SK-N-SH (cell line): ENCODE measurements at regions not wholly inside any gene's neighbourhood (a gene's known extent, or its start where the extent isn't known, plus 50 kb on each side); places are given as distances from the start of the nearest gene placed in this dataset.

Experiments
- CHD2 ChIP-seq: fragments of 150-350 bp; IDR thresholded peaks from 2 replicates; pipeline ENCODE4 v1.6.1; 2018; ENCODE audit warnings: low read length; ENCODE audit not compliant: partially characterized antibody
- EP300 ChIP-seq, 2 experiments: IDR thresholded peaks; 2 replicates each; pipeline versions ENCODE4 v1.4.0 to v1.6.1; 2012; ENCODE audit warnings: borderline replicate concordance in 1 of 2, low read depth in 1 of 2, low read length in 1 of 2
- EZH2phosphoT487 ChIP-seq: fragments of 200-600 bp; sonication (generic); IDR thresholded peaks from 2 replicates; pipeline ENCODE4 v1.6.1; 2017; ENCODE audit warnings: low read depth, mixed run types, mild to moderate bottlenecking, antibody characterized with exemption, moderate library complexity, borderline replicate concordance
- FOXM1 ChIP-seq: IDR thresholded peaks from 2 replicates; pipeline ENCODE4 v1.4.0; 2012; ENCODE audit warnings: low read depth, mild to moderate bottlenecking
- GATA2 ChIP-seq: sonication (generic); formaldehyde crosslinking; IDR thresholded peaks from 2 replicates; pipeline ENCODE4 v1.5.0; 2020; ENCODE audit warnings: mild to moderate bottlenecking, missing genetic modification reagents
- IRF3 ChIP-seq: fragments of 150-350 bp; IDR thresholded peaks from 2 replicates; pipeline ENCODE4 v1.6.1; 2016; ENCODE audit warnings: mild to moderate bottlenecking, low read depth, low read length
- MAX ChIP-seq: IDR thresholded peaks from 2 replicates; pipeline ENCODE4 v1.4.0; 2012; ENCODE audit warnings: low read depth
- MEF2A ChIP-seq: IDR thresholded peaks from 2 replicates; pipeline ENCODE4 v1.4.0; 2012; ENCODE audit warnings: low read depth, borderline replicate concordance
- NRF1 ChIP-seq: IDR thresholded peaks from 2 replicates; pipeline ENCODE4 v1.6.1; 2012; ENCODE audit warnings: low read depth, mild to moderate bottlenecking, low read length
- PBX3 ChIP-seq: IDR thresholded peaks from 2 replicates; pipeline ENCODE4; 2012
- POLR2AphosphoS5 ChIP-seq: IDR thresholded peaks from 2 replicates; pipeline ENCODE4 v1.6.1; 2012; ENCODE audit warnings: low read depth, low read length
- RCOR1 ChIP-seq: fragments of 150-350 bp; IDR thresholded peaks from 2 replicates; pipeline ENCODE4 v1.6.1; 2017; ENCODE audit warnings: antibody characterized with exemption, low read length
- RXRA ChIP-seq: IDR thresholded peaks from 2 replicates; pipeline ENCODE4 v1.4.0; 2012; ENCODE audit warnings: low read depth, mild to moderate bottlenecking, borderline replicate concordance
- SMC3 ChIP-seq: IDR thresholded peaks from 2 replicates; pipeline ENCODE4 v1.6.1; 2012; ENCODE audit warnings: low read depth, low read length, improper control_type of control experiment
- TAF1 ChIP-seq: IDR thresholded peaks from 2 replicates; pipeline ENCODE4 v1.6.1; 2012; ENCODE audit warnings: low read depth, mild to moderate bottlenecking, low read length, moderate library complexity, borderline replicate concordance
- TCF12 ChIP-seq: IDR thresholded peaks from 2 replicates; pipeline ENCODE4 v1.4.0; 2012
- TEAD4 ChIP-seq: IDR thresholded peaks from 2 replicates; pipeline ENCODE4 v1.4.0; 2012; ENCODE audit warnings: mild to moderate bottlenecking, borderline replicate concordance; ENCODE audit not compliant: insufficient read depth
- USF2 ChIP-seq: fragments of 150-350 bp; IDR thresholded peaks from 2 replicates; pipeline ENCODE4 v1.6.1; 2017; ENCODE audit warnings: antibody characterized with exemption, low read length, low read depth, borderline replicate concordance
- YY1 ChIP-seq: IDR thresholded peaks from 2 replicates; pipeline ENCODE4 v1.4.0; 2012; ENCODE audit warnings: low read depth, mild to moderate bottlenecking
- TF ChIP-seq, protein P1 (sequence below): IDR thresholded peaks from 2 replicates; pipeline ENCODE4 v1.4.0; 2012; ENCODE audit warnings: low read depth, borderline replicate concordance

DNA sequence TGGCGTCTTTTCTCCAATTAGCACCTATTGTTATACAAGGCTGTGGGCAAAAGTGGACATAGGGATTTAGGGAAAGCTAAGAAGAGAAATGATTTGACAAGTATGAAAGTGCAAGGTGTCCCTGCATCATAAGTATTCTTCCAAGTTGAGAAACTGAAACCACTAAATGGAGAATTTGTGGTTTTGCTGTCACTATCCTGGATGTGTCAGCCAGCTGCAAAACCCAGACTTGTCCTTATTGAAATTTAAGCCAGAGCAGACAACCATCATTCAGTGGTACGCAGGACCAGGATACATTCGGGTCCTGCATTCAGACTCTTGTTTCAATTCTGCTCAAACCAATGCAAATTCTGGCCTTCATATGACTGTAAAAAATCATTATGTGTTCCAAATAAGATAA lies 384.8 kb upstream of the TGFBR2 start (continued):
- TF ChIP-seq EP300 (IDR thresholded peaks at IDR 0.05; ENCODE audit: borderline replicate concordance in 1 of 2, low read depth in 1 of 2, low read length in 1 of 2) (no peak), TCF12 (peak; percentile 88), RXRA (no peak), FOXM1 (no peak), USF2 (no peak), NRF1 (no peak), IRF3 (no peak), RCOR1 (no peak), CHD2 (no peak), POLR2AphosphoS5 (no peak; the same call in 1 of the 2 replicates), EZH2phosphoT487 (no peak), PBX3 (peak; percentile 83), MEF2A (no peak), TAF1 (no peak), TEAD4 (no peak), SMC3 (no peak), MAX (no peak), GATA2 (CRISPR knock-in tag) (no peak), YY1 (no peak)
- TF ChIP-seq, protein P1, sequence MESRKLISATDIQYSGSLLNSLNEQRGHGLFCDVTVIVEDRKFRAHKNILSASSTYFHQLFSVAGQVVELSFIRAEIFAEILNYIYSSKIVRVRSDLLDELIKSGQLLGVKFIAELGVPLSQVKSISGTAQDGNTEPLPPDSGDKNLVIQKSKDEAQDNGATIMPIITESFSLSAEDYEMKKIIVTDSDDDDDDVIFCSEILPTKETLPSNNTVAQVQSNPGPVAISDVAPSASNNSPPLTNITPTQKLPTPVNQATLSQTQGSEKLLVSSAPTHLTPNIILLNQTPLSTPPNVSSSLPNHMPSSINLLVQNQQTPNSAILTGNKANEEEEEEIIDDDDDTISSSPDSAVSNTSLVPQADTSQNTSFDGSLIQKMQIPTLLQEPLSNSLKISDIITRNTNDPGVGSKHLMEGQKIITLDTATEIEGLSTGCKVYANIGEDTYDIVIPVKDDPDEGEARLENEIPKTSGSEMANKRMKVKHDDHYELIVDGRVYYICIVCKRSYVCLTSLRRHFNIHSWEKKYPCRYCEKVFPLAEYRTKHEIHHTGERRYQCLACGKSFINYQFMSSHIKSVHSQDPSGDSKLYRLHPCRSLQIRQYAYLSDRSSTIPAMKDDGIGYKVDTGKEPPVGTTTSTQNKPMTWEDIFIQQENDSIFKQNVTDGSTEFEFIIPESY, result no peak
